Natural killer cell treated with Interleukin-12 subunit alpha and Interleukin-12 subunit beta and Interleukin-15 and Interleukin-18, amount 100 ng/mL, for 72 hours (primary cell): ENCODE measurements at regions not wholly inside any gene's neighbourhood (a gene's known extent, or its start where the extent isn't known, plus 50 kb on each side); places are given as distances from the start of the nearest gene placed in this dataset.

Experiments
- ATAC-seq, 2 donors: fragments of 150-1000 bp; cut with Tn5 transposase in 1 of 2; sonication (Bioruptor Pico), chemical (Tn5 transposase) in 1 of 2; 2 replicates each; pipeline ENCODE4 v1.10.0; 2021
- DNase-seq: peaks from one replicate; pipeline ENCODE4 v3.0.0; 2022; ENCODE audit warnings: low spot score
- H3K27ac Mint-ChIP-seq, 2 donors: 1 replicate in 1 of 2; 2 replicates in 1 of 2; pipeline ENCODE4 v1.8.0; 2022; ENCODE audit warnings: mixed read lengths in 2 of 2, mild to moderate bottlenecking in 1 of 2, moderate library complexity in 1 of 2
- H3K27me3 Mint-ChIP-seq, 2 donors: 1 replicate in 1 of 2; 2 replicates in 1 of 2; pipeline ENCODE4 v1.8.0; 2022; ENCODE audit warnings: mixed read lengths in 2 of 2
- H3K36me3 Mint-ChIP-seq: one replicate; pipeline ENCODE4 v1.8.0; 2022; ENCODE audit warnings: mixed read lengths
- H3K4me1 Mint-ChIP-seq, 2 donors: 1 replicate in 1 of 2; 2 replicates in 1 of 2; pipeline ENCODE4 v1.8.0; 2022; ENCODE audit warnings: low read depth in 2 of 2, mixed read lengths in 2 of 2, mild to moderate bottlenecking in 1 of 2
- H3K4me3 Mint-ChIP-seq: one replicate; pipeline ENCODE4 v1.8.0; 2022; ENCODE audit warnings: mixed read lengths
- H3K9me3 Mint-ChIP-seq: 2 replicates; pipeline ENCODE4 v1.8.0; 2022; ENCODE audit warnings: mixed read lengths

GRCh38 chr2:236510034-236510433, 59.6 kb upstream of the ACKR3 start:
- Mint-ChIP-seq H3K4me3 (no peak overlapping the region), H3K9me3 (no peaks in the 10 kb centered on the region), H3K27ac (no peak overlapping the region), H3K36me3 (no peaks in the 10 kb centered on the region), H3K27me3 (peaks cover 25 to 31% of the 10 kb centered on the region in 2 donors), H3K4me1 (peaks cover 3 to 9% of the 10 kb centered on the region in 2 donors)
- ATAC-seq: no peak
- DNase-seq: no peak

DNA sequence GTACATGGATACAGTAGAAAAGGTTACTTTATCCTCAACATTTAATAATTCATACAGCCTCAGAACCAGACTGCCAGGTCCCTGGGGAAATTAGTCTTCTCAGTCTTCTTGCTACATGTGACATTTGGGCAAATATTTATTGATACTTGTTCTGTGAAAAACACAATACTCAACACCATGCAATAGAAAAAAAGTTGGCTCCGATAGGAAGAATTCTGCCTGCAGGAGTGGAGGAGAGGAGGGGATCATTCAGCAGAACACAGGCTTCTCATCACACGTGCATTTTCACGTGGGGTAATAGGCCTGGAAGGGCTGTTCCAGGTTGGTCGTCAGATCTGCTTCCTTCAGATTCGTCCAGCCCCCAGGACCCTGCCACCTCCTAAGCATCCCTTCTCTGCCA, 58.4 kb upstream of the ACKR3 start:
- Mint-ChIP-seq H3K27ac (no peak overlapping the region), H3K4me3 (no peak overlapping the region), H3K9me3 (no peaks in the 10 kb centered on the region), H3K4me1 (peaks cover 3 to 9% of the 10 kb centered on the region in 2 donors), H3K27me3 (peaks cover 14 to 18% of the 10 kb centered on the region in 2 donors), H3K36me3 (no peaks in the 10 kb centered on the region)
- DNase-seq (no peak), ATAC-seq (no peak)

DNA sequence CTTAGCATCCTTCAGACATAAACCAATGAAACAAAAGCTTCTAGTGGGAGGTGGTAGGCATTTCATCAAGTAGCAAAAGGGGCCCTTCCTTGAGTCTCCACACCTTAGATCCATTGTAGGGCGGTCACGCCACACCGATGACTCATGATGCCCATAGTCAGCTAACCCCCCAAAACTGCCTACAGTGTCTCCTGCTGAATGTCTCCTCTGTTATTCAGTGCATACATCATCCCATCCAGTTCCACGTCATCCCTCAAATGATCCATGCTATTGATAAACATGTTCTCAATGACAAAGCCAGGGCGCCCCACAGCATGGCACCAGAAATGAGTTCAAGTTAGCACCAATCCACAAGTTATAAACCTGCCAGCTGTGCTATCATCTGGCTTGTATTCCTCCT, 57.4 kb upstream of the ACKR3 start:
- DNase-seq (no peak), ATAC-seq (no peak)
- Mint-ChIP-seq H3K27ac (no peak overlapping the region), H3K4me3 (no peak overlapping the region), H3K36me3 (no peaks in the 10 kb centered on the region), H3K27me3 (peaks cover 7 to 10% of the 10 kb centered on the region in 2 donors), H3K4me1 (peaks cover 3 to 5% of the 10 kb centered on the region in 2 donors), H3K9me3 (no peaks in the 10 kb centered on the region)

- H3K4me1 Mint-ChIP-seq: peaks cover 0 to 3% of the 10 kb centered on the region in 2 donors
- ATAC-seq (peak; percentile 90 to 93), DNase-seq (peak; percentile 65)
- H3K4me3 Mint-ChIP-seq: no peak overlapping the region
- H3K9me3 Mint-ChIP-seq: no peaks in the 10 kb centered on the region
- no peaks in the 10 kb centered on the region for H3K36me3 Mint-ChIP-seq
- H3K27me3 Mint-ChIP-seq: peaks cover 7 to 10% of the 10 kb centered on the region in 2 donors
- no peak overlapping the region for H3K27ac Mint-ChIP-seq
Measured at GRCh38 chr2:236512902-236513435, 56.7 kb upstream of the ACKR3 start.

DNA sequence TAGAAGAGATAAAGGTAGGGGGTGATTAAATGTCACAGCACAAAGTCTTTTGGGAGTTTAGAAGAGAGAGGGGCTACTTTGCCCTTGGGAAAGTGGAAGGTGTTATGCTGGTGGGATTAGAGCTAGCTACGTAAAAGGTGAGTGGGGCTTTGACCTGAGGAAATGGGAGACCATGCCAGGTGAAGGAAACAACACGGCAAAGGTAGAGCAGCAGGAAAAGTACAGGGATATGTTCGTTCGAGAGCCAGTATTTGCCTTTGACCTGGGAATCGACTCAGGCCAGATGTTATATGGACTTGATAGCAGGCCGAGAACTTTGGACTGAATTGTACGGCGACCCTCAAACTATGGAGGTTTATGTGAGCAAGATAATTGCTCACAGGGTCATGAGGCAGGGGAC, 55.7 kb upstream of the ACKR3 start:
- no peak overlapping the region for H3K27ac Mint-ChIP-seq
- H3K4me3 Mint-ChIP-seq: no peak overlapping the region
- no peak for DNase-seq
- H3K9me3 Mint-ChIP-seq: no peaks in the 10 kb centered on the region
- peaks cover 0 to 3% of the 10 kb centered on the region in 2 donors for H3K4me1 Mint-ChIP-seq
- no peak for ATAC-seq
- H3K36me3 Mint-ChIP-seq: no peaks in the 10 kb centered on the region
- H3K27me3 Mint-ChIP-seq: peaks cover 0 to 2% of the 10 kb centered on the region in 2 donors

GRCh38 chr2:236516708-236517107, 52.9 kb upstream of the ACKR3 start:
- Mint-ChIP-seq H3K27ac (no peak overlapping the region), H3K4me3 (no peak overlapping the region), H3K9me3 (no peaks in the 10 kb centered on the region), H3K36me3 (no peaks in the 10 kb centered on the region), H3K27me3 (peaks cover 0 to 3% of the 10 kb centered on the region in 2 donors), H3K4me1 (no peaks in the 10 kb centered on the region)
- DNase-seq: no peak
- no peak for ATAC-seq

DNA sequence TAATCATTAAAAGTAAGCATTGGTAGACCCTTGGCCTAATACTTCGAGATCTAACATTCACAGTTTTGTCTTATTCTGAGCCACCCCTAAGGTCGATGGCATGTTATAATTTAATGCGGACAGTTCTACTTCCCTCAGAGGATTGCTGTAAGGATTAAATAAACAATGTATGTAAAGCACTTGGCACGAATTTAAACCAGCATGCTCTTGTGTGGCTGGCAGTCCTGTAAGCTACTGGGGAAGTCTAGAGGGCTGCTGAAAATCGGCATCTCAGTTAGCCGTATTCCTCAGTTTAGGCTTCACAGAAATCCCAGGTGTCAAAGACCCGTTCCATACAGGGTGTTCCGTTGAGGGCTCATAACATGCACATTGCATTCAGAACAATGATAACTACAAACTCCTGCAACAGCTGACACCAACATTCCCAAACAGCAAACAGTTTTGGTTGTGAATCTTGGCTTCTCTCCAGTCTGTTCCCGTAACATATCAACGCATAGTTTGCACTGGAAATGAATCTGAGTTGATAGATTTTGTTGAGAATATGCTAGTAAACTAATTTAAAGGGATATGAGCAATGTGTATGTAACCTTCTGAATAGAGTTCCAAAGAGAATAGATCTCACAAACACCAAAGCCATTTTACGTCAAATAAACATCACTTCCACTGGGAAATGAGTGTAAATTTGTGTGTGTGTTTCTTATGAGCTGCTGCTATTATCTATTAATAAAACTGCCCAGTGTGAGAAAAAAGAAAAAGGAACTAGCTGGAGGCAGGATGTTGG, 52.2 kb upstream of the ACKR3 start:
- H3K27ac Mint-ChIP-seq: no peak overlapping the region
- DNase-seq (no peak), ATAC-seq (no peak)
- no peak overlapping the region for H3K4me3 Mint-ChIP-seq
- H3K27me3 Mint-ChIP-seq: peaks cover under 1 to 3% of the 10 kb centered on the region in 2 donors
- H3K36me3 Mint-ChIP-seq: no peaks in the 10 kb centered on the region
- H3K9me3 Mint-ChIP-seq: no peaks in the 10 kb centered on the region
- no peaks in the 10 kb centered on the region for H3K4me1 Mint-ChIP-seq
